ENCODE measurements at regions not wholly inside any gene's neighbourhood (a gene's known extent, or its start where the extent isn't known, plus 50 kb on each side); places are given as distances from the start of the nearest gene placed in this dataset.

DNA sequence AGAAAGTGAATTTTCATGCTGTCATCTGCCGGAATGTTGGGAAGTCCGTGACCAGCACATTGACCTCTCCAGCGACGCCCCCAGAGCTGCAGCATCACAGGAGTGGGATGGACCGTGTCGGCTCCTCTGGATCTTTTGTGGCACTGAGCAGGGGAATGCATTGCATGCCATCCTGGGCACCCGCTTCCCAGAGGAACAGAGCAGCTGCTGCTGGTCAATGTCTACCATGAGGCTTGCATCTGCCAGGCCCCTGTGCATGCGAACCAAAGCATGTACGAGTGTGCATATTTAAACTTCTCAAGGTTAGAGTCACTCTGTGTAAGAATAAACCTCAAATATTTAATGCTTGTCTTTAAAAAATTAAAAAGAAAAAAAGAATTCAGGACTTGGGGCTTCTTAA, 414.8 kb downstream of the GADD45G start:
- Histone ChIP-seq H3K4me3 (ENCODE audit: low read depth, low read length) (no peak overlapping the region), H3K27ac (no peak overlapping the region), H3K27me3 (replicated peaks) (no peaks in the 10 kb centered on the region), H3K36me3 (replicated peaks) (no peaks in the 10 kb centered on the region)
- in situ Hi-C loops (cut with HindIII; ENCODE audit: low pct_ligation_motif_present, low sequenced_read_pairs), result no loop called here
- DNase-seq, result no peak
- TF ChIP-seq, protein P1, sequence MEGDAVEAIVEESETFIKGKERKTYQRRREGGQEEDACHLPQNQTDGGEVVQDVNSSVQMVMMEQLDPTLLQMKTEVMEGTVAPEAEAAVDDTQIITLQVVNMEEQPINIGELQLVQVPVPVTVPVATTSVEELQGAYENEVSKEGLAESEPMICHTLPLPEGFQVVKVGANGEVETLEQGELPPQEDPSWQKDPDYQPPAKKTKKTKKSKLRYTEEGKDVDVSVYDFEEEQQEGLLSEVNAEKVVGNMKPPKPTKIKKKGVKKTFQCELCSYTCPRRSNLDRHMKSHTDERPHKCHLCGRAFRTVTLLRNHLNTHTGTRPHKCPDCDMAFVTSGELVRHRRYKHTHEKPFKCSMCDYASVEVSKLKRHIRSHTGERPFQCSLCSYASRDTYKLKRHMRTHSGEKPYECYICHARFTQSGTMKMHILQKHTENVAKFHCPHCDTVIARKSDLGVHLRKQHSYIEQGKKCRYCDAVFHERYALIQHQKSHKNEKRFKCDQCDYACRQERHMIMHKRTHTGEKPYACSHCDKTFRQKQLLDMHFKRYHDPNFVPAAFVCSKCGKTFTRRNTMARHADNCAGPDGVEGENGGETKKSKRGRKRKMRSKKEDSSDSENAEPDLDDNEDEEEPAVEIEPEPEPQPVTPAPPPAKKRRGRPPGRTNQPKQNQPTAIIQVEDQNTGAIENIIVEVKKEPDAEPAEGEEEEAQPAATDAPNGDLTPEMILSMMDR (IDR thresholded peaks at IDR 0.05; ENCODE audit: low read depth, low read length, missing control alignments), result no peak

DNA sequence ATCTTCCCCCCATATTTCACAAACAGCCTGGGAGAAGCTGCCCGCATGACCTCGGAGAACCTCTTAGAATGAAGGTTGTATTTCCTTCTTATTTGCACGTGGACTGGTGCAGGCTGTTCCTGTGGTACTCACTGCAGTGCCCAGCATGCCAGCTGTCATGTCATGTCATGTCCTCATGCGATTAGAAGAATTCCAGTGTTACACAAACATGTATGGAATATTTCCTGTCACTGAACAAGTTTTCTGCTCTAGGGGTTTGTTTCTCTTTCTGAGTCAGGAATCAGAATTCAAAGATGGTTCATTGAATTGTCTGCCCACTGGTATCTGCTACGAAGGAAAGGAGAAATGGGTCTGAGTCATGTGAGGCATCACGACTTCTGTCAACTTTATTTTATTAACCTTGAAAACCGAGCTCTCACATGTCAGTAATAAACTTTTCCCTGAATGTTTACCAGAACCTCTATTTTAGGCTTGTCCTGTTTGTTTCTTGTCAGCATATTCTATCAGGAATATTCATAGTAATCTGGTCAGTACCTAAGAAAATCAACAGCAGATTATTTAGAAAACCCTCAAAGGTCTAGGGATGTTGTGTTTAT, 415.6 kb downstream of the GADD45G start:
- TF ChIP-seq, protein P1 (IDR thresholded peaks at IDR 0.05; ENCODE audit: low read depth, low read length, missing control alignments), result no peak
- no peaks in the 10 kb centered on the region for H3K36me3 ChIP-seq (replicated peaks)
- no peak for DNase-seq
- in situ Hi-C loops (cut with HindIII; ENCODE audit: low pct_ligation_motif_present, low sequenced_read_pairs), result no loop called here
- no peak overlapping the region for H3K4me3 ChIP-seq (ENCODE audit: low read depth, low read length)
- H3K27me3 ChIP-seq (replicated peaks), result no peaks in the 10 kb centered on the region
- no peak overlapping the region for H3K27ac ChIP-seq

DNA sequence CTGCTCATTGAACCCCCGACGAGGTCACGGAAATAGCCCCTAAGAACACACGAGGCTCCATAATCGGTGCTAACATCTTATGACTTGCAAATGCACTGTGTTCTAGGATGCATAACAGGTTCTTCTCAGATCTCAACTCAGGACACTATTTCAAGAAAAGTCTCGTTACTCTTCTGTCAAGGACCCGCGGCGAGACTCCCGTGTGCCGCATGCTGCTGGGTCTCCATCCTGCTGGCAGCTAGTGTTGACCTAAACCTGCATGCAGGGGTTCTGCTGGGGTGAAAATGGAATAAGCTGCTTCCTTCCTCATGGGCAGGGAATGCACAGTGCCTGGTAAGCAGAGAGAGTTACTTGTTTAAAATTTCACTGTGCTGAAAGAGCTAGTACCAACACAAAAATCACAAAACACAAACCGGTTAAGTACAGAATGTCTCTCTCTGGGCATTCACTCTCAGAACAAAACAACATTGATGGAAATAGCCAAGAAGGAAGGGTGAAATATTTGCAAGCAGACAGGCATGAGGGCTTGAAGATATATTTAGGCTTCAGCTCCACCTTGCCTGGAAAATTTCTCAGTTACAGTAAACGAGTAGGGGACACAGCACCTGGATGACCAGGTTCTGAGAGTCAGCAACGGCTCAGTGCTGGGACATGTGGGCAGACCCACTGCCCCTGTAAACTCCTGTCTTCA, 416.5 kb downstream of the GADD45G start:
- Histone ChIP-seq H3K27me3 (replicated peaks) (no peaks in the 10 kb centered on the region), H3K36me3 (replicated peaks) (no peaks in the 10 kb centered on the region), H3K27ac (no peak overlapping the region), H3K4me3 (ENCODE audit: low read depth, low read length) (no peak overlapping the region)
- in situ Hi-C loops (cut with HindIII; ENCODE audit: low pct_ligation_motif_present, low sequenced_read_pairs), result no loop called here
- DNase-seq, result no peak
- TF ChIP-seq, protein P1 (IDR thresholded peaks at IDR 0.05; ENCODE audit: low read depth, low read length, missing control alignments), result no peak

DNA sequence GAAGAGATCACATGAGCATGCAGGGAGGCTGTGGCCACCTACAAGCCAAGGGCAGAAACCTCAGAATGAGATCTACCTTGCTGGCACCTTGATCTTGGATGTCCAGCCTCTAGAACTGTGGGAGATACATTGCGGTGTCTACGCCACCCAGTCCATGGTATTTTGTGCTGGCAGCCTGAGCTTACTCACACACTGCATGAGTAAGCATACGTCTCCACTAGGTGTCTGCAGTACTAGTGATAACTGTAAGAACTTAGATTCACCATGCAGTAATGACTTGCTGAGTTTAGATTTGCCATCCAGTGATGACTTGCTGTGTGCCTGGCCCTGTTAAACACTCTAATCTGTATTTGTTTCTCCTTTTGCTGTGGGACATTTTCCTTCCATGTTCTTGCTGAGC, 417.7 kb downstream of the GADD45G start:
- TF ChIP-seq, protein P1 (IDR thresholded peaks at IDR 0.05; ENCODE audit: low read depth, low read length, missing control alignments), result no peak
- H3K4me3 ChIP-seq (ENCODE audit: low read depth, low read length), result no peak overlapping the region
- no peak for DNase-seq
- H3K27ac ChIP-seq, result no peak overlapping the region
- H3K36me3 ChIP-seq (replicated peaks), result no peaks in the 10 kb centered on the region
- in situ Hi-C loops (cut with HindIII; ENCODE audit: low pct_ligation_motif_present, low sequenced_read_pairs), result no loop called here
- no peaks in the 10 kb centered on the region for H3K27me3 ChIP-seq (replicated peaks)

DNA sequence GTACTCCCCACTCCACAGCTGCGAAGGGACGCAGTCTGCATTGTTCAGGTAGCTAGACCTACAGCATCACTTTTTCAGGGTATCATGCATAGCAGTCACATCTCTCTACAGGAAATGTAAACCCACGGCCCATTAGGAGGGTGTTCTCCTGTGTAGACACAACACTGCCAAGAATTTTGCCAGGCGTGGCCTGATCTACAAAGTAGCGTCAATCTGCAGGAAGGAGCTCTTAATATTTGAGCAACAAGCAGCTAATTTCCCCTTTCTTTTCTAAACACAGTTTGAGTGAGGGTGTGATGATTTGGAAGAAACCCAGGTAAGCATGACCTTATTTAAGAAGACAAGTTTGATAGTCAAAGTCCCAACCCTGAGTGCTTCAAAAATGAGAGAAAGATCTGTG, 419.0 kb downstream of the GADD45G start:
- Histone ChIP-seq H3K27ac (no peak overlapping the region), H3K4me3 (ENCODE audit: low read depth, low read length) (no peak overlapping the region), H3K27me3 (replicated peaks) (no peaks in the 10 kb centered on the region), H3K36me3 (replicated peaks) (no peaks in the 10 kb centered on the region)
- TF ChIP-seq, protein P1 (IDR thresholded peaks at IDR 0.05; ENCODE audit: low read depth, low read length, missing control alignments), result no peak
- no peak for DNase-seq
- in situ Hi-C loops (cut with HindIII; ENCODE audit: low pct_ligation_motif_present, low sequenced_read_pairs), result no loop called here

DNA sequence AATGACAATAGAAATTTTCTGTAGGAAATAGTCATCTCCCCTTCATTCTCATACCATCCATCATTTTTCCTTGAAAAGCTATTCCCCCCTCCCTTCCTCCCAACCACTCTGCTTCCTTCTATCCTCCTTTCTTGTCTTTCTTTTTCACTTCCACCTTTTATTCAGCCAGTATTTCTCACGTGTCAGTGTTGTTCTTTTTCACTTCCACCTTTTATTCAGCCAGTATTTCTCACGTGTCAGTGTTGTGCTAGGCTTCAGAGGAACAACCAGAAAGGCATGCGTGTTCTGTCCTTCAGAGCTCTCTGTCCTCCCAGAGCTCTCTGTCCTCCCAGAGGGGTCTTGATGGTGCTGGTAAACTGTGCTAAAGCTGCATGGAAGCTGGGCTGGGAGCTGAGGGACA, 419.6 kb downstream of the GADD45G start:
- Histone ChIP-seq H3K36me3 (replicated peaks) (no peaks in the 10 kb centered on the region), H3K27me3 (replicated peaks) (no peaks in the 10 kb centered on the region), H3K4me3 (ENCODE audit: low read depth, low read length) (no peak overlapping the region), H3K27ac (no peak overlapping the region)
- TF ChIP-seq, protein P1 (IDR thresholded peaks at IDR 0.05; ENCODE audit: low read depth, low read length, missing control alignments), result no peak
- in situ Hi-C loops (cut with HindIII; ENCODE audit: low pct_ligation_motif_present, low sequenced_read_pairs), result no loop called here
- no peak for DNase-seq

Measured in brain microvascular endothelial cell (primary cell).